ENCODE measurements at regions not wholly inside any gene's neighbourhood (a gene's known extent, or its start where the extent isn't known, plus 50 kb on each side); places are given as distances from the start of the nearest gene placed in this dataset.

DNA sequence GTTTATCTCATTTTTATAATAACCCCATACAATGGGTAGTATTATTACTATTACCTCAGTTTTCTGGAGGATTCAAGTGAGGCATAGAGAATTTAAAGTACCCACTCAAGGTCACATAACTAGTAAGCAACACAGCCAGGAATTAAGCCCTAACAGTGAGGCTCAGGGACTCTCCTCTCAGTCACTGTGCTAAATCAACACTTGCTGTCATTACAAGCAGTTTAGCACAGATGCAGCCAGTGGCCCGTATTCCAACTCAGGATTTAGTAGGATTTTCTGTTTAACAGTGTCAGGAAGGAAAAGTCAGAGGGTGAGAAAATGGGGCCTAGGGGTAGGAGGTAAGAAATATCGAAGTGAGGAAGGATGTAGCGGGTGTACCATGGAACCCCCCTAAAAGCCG lies 536.9 kb downstream of the TMEM114 start:
- Mint-ChIP-seq H3K27ac (no peak overlapping the region), H3K27me3 (ENCODE audit: insufficient read depth) (no peaks in the 10 kb centered on the region), H3K36me3 (ENCODE audit: low read depth) (no peaks in the 10 kb centered on the region), H3K4me1 (no peaks in the 10 kb centered on the region), H3K4me3 (no peak overlapping the region), H3K9me3 (peaks cover 3% of the 10 kb centered on the region)
- WGBS, 2 experiments (ENCODE audit: insufficient coverage in 1 of 2, insufficient read length in 1 of 2): 80 to 85% methylated on average over 1 to 4 of the region's 4 CpGs
- H3K27ac ChIP-seq (ENCODE audit: low read depth, low read length): no peak overlapping the region
- H3K9ac ChIP-seq (ENCODE audit: extremely low read depth, low read length, poor library complexity, severe bottlenecking): no peak overlapping the region
- no peaks in the 10 kb centered on the region for H3K4me1 ChIP-seq (ENCODE audit: control insufficient read depth, insufficient read depth, low read length)
- TF ChIP-seq CTCF (conservative IDR thresholded peaks at IDR 0.05): no peak
- H3K36me3 ChIP-seq (ENCODE audit: control insufficient read depth, insufficient read depth, low read length): no peaks in the 10 kb centered on the region
- no peaks in the 10 kb centered on the region for H3K27me3 ChIP-seq (ENCODE audit: control insufficient read depth, insufficient read depth, low read length, poor library complexity, severe bottlenecking)
- no peak overlapping the region for H3K4me3 ChIP-seq (ENCODE audit: low read length)
- no peaks in the 10 kb centered on the region for H3K9me3 ChIP-seq (ENCODE audit: control insufficient read depth, low read length)
- no peak for DNase-seq

DNA sequence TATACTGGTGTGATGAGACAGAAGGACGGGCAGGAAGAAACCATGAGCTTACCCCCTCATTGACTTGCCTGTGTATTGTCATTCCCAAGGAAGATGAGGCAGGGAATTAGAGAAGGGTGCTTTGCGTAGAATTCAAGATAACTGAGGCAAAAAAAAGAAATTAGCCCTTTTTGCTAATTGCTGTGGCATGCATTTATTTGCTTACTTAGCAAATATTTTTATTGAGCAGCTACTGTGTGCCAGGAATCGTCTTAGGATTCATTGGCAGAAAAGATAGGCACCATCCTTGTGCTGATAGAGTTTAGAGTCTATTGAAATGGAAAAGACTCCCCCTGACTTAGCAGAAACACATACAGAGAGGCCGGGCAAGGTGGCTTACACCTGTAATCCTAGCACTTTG lies 541.9 kb downstream of the TMEM114 start:
- no peaks in the 10 kb centered on the region for H3K27me3 ChIP-seq (ENCODE audit: control insufficient read depth, insufficient read depth, low read length, poor library complexity, severe bottlenecking)

DNA sequence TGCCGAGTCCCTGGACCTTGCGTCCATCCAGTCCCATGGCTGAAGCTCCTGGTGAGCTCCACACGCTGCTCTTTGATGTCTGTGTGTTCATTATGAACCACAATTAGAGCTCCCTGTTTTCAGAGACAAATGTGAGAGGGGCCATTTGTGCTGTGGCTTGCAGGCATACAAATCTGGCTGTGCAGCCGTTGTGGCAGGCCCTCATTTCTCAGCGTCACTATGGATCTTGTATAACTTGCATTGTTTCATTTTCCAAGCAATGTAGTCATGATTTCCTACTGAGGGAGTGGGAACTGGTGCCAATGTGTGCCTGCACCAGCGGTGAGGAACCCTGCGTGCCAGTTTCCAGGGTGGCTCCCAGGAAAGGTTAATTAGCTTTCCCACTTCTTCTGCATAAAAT lies 542.6 kb downstream of the TMEM114 start:
- DNase-seq: no peak
- H3K4me3 Mint-ChIP-seq: no peak overlapping the region
- H3K27ac Mint-ChIP-seq: no peak overlapping the region
- Histone ChIP-seq H3K9me3 (ENCODE audit: control insufficient read depth, low read length) (no peaks in the 10 kb centered on the region), H3K9ac (ENCODE audit: extremely low read depth, low read length, poor library complexity, severe bottlenecking) (no peak overlapping the region), H3K4me1 (ENCODE audit: control insufficient read depth, insufficient read depth, low read length) (no peaks in the 10 kb centered on the region), H3K27ac (ENCODE audit: low read depth, low read length) (no peak overlapping the region), H3K4me3 (ENCODE audit: low read length) (no peak overlapping the region), H3K36me3 (ENCODE audit: control insufficient read depth, insufficient read depth, low read length) (no peaks in the 10 kb centered on the region), H3K27me3 (ENCODE audit: control insufficient read depth, insufficient read depth, low read length, poor library complexity, severe bottlenecking) (no peaks in the 10 kb centered on the region)
- no peak for TF ChIP-seq CTCF (conservative IDR thresholded peaks at IDR 0.05)
- no peaks in the 10 kb centered on the region for H3K4me1 Mint-ChIP-seq
- no peaks in the 10 kb centered on the region for H3K27me3 Mint-ChIP-seq (ENCODE audit: insufficient read depth)
- WGBS, 2 experiments (ENCODE audit: insufficient coverage in 1 of 2, insufficient read length in 1 of 2): 87 to 92% methylated on average over 6 to 7 of the region's 7 CpGs
- no peaks in the 10 kb centered on the region for H3K36me3 Mint-ChIP-seq (ENCODE audit: low read depth)
- H3K9me3 Mint-ChIP-seq: peaks cover 3% of the 10 kb centered on the region

More for the DNA sequence above, 541.9 kb downstream of the TMEM114 start:
- no peaks in the 10 kb centered on the region for H3K4me1 Mint-ChIP-seq
- H3K4me1 ChIP-seq (ENCODE audit: control insufficient read depth, insufficient read depth, low read length): no peaks in the 10 kb centered on the region
- H3K4me3 Mint-ChIP-seq: no peak overlapping the region
- no peaks in the 10 kb centered on the region for H3K36me3 Mint-ChIP-seq (ENCODE audit: low read depth)
- WGBS, 2 experiments (ENCODE audit: insufficient coverage in 1 of 2, insufficient read length in 1 of 2): 90 to 91% methylated on average over 3 to 4 of the region's 4 CpGs
- H3K27ac Mint-ChIP-seq: no peak overlapping the region
- no peaks in the 10 kb centered on the region for H3K9me3 ChIP-seq (ENCODE audit: control insufficient read depth, low read length)
- no peaks in the 10 kb centered on the region for H3K27me3 Mint-ChIP-seq (ENCODE audit: insufficient read depth)
- no peak for DNase-seq
- H3K27ac ChIP-seq (ENCODE audit: low read depth, low read length): no peak overlapping the region
- TF ChIP-seq CTCF (conservative IDR thresholded peaks at IDR 0.05): no peak
- peaks cover 3% of the 10 kb centered on the region for H3K9me3 Mint-ChIP-seq
- H3K4me3 ChIP-seq (ENCODE audit: low read length): no peak overlapping the region
- no peaks in the 10 kb centered on the region for H3K36me3 ChIP-seq (ENCODE audit: control insufficient read depth, insufficient read depth, low read length)
- H3K9ac ChIP-seq (ENCODE audit: extremely low read depth, low read length, poor library complexity, severe bottlenecking): no peak overlapping the region

Data from endodermal cell (in vitro differentiated cells).